Kidney capillary endothelial cell (primary cell): ENCODE measurements at regions not wholly inside any gene's neighbourhood (a gene's known extent, or its start where the extent isn't known, plus 50 kb on each side); places are given as distances from the start of the nearest gene placed in this dataset.

Experiments
- DNase-seq: peaks from one replicate; pipeline ENCODE4 v3.0.0-alpha.2; 2018; ENCODE audit warnings: low spot score

DNA sequence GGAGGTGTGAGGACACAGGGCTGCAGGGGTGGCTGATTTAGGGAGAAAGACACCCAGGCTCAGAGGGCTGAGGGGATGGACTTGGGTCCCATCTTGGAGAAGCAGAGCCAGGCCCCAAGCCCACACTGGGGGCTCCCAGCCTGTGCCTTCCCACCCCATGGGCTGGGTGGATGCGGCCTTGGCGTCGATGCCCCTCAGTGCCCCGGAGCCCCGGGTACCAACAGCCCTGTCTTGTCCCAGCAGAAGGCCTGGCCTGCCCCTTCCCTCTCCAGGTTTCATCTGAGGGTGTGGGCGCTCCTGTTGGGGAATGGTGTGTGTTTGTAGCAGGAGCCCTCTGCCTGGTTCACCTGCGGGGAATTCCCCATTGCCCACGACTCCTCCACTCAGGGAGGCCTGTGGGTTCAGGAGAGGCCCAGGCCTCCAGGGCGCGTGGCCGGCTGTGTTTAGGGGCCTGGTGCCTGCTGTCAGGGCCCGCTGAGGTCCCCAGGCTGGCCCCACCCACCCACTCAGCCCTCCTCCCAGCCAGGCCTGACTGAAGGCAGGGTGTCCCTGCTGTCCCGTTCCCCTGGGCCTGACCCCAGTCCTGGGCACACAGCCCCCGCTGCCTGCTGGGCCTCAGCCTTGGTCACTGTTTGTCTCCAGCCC, 51.1 kb upstream of the BEGAIN start:
- no peak for DNase-seq

DNA sequence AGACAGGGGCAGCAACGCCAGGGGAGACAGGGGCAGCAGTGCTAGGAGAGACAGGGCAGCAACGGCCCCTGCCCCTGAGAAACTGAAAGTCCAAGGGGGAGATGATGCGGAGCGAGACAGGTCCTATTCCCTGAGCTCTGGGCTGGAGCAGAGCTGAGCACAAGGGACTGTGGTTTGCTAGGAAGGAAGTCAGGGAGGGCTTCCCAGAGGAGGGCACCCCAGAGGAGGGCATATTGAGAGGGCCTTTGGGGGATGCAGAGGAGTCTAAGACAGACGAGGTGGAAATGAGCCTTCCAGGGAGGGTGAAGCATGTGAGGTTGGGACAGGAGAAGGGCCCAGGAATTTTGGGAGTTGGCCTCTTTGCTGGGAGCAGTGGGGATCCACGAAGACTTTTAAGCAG, 52.1 kb upstream of the BEGAIN start:
- DNase-seq, result no peak

DNA sequence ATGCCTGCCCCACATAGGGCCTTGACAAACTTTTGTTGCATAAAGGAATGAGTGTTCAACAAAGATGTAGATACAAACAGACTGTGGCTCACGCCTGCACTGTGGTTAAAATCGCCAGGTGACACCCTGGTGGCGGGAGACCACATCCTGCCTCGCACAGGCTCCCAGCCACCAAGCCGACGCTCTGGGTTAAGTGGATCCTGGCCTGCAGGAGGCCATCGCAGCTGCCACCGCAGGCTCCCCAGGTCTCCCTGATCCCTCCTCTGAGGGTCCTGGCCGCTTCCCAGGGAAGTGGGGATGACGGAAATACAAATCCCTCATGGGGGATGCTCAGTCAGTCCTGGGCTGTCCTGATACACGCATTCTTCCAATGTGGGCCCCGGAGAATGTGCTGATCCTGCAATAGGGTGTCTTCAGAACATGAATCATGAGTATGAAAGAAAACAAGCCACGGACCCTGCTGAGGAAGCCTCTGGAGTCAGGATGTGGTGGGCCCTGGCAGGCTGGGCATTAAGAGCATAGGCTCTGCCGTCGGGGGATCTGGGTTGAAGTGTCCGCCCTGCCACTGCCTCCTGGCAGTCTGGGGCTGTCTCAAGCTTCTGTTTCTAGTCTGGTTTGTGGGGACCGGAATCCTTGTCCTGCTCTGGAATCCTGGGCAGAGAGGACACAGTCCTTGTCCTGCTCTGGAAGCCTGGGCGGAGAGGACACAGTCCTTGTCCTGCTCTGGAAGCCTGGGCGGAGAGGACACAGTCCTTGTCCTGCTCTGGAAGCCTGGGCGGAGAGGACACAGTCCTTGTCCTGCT, 53.5 kb upstream of the BEGAIN start:
- no peak for DNase-seq

DNA sequence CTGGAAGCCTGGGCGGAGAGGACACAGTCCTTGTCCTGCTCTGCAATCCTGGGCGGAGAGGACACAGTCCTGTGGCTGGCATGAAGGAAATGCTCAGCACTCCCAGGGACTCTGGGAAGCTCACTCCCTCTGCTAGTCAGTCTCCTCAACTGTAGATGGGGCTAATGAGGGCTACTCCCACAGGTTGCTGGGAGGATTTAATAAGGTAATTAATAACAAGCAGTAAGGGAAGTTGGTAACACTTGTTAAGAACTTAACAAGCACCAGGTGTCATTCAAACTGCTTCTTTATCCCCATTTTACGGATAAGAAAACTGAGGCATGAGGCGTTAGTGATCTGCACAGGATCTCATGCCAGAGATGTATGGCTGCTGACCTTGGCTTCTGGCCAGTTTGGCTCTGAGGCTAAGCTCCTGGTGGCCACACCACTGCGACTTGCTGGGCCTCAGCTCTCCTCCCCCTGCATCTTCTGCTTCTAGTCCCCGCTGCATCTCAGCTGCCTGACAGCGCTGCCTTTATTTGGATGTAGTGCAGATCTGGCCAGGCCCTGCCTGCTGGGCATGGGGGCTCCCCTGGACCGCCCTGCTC, 54.1 kb upstream of the BEGAIN start:
- DNase-seq, result no peak

DNA sequence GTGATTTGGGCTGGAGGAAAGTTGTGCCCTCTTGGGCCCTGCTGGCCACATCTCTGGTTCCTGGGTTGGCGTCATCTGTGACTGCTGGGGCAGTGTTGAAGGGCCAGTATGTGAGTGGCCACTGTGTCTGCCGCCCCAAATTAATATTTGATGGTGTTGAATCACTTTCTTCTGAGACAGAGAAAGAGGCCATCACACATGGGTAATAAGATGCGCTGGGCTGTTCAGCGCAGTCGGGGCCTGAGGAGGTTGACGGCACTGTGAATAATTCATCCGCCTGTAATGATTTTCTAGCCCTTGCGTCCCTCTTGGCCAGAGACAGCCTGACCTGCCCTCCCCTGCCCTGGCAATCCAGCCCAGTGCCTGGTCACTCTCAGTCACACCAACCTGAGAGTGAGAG, 56.2 kb upstream of the BEGAIN start:
- no peak for DNase-seq

DNA sequence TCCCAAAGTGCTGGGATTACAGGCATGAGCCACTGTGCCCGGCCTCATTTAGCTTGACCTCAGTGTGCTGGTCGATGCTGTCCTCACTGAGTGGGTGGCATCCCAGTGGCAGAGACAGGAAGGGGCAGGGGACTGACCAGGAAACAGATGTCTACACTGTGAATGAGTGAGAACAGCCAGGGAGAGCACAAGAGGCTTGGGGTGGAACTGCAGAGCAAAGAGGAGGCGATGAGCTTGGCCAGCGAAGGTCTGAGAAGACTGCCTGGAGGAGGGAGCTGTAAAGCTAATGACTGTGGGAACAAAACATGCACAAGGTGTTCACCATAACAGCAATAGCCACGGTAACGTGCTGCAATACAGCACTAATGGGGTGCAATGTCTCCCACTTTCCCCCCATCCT, 57.2 kb upstream of the BEGAIN start:
- DNase-seq, result peak; percentile 50

DNA sequence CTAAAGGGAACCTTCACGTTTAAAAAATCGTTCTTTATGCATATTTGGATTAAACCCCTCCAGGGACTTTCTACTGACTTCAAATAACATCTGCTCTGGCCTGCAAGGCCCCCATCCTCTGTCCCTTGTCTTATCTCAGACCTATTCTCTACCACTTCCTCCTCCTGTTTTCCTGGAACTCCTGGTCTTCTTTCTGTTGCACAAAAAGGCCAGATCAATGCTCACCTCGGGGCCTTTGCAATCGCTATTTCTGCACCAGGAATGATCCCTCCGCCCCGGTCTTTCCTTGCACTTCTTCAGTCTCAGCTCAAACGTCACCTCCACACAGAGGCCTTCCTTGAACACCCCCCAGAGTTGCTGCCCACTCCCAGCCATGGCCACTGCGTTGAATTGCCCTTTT, 57.6 kb upstream of the BEGAIN start:
- DNase-seq, result no peak

DNA sequence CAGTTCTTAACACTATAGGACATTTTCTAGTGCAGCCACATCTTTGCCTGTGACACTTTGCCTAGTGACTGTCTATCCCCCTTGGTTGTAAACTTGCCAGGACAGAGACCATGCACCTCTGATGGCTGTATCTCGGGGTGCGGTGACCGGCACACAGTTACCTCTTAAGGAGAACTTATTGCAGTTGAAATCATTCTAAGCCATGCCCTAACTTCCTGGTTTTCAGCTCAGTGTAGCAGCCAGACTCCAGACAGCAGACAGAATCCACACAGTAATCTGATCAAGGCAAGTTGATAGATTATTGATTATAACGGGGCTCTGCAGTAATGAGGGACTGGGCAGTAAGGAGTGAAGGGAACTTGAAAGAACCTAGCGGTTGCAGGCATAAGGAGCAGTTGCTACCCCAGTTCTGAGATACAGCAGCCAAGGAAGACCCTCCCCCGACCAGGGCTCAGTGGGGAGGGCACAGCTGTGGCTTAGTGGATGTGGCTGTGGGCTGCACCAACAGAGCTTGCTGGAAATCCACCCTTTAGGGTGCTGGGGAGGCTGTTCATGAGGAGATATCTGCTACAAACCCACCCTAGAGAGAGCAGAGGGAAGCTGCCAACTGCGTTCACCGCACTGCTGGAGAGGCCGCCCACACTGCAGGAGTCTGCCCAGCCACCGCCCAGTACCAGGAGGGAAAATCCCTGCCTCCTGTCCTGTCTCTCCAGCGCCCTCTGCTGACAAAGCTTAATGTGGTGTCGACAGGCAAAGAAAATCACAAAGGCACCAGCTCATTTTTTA, 58.2 kb upstream of the BEGAIN start:
- peak; percentile 75 for DNase-seq

DNA sequence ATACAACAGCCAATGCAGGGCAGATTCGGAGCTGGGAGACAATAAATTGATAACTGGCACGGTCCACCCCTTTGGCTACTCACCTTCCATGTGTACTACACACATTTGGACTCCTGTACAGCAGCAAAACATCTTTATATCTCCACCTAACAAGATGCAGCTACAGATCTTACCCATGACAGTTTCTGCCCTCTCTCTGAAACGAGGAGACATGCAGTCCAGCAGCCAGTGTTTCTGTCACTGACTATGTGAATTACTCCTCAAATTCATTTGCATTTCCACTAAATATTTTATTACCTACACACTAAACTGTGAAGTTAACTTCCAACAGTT, 58.7 kb upstream of the BEGAIN start:
- DNase-seq, result no peak

DNA sequence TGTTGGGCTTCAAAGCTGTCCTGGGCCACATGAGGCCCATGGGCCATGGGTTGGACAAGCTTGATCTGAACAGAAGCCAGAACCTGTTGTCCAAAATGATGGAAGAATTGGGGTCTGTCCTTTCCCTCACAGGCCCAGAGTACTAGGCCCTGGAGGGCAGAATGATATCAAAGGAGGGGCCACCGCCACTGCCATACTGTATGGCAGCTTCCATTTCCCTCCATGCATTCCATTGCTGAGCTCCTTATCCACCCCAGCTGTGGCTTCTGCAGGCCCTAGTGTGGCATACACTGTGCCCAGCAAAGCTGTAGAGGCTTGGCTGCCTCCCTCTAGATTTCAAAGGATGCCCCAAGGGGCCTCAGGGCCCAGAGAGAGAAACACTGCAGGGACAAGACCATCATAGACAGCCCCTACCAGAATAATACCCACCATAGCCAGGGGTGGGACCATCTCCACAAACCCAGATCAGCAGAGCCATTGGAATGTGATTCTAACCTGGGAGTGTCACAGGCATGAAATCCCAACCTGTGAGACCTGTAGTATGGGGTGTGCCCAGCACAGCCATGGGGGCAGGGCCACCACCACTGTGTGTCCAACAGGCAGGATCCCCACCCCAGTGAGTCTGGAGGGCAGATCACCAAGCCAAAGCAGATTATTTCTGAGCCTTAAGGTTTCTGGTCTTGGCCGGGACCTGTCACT, 61.4 kb upstream of the BEGAIN start:
- no peak for DNase-seq

DNA sequence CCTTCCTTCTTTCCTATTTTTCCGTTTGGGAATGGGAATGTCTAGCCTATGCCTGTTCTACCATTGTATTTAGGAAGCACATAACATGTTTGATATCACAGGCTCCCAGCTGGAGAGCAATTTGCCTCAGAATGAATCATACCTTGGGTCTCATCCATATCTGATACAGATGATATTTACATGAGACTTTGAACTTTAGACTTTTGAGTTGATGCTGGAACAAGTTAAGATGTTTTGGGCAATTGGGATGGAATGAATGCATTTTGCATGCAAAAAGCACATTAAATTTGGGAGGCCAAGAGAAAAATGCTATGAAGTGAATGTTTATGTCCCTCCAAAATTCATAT, 61.9 kb upstream of the BEGAIN start:
- no peak for DNase-seq

DNA sequence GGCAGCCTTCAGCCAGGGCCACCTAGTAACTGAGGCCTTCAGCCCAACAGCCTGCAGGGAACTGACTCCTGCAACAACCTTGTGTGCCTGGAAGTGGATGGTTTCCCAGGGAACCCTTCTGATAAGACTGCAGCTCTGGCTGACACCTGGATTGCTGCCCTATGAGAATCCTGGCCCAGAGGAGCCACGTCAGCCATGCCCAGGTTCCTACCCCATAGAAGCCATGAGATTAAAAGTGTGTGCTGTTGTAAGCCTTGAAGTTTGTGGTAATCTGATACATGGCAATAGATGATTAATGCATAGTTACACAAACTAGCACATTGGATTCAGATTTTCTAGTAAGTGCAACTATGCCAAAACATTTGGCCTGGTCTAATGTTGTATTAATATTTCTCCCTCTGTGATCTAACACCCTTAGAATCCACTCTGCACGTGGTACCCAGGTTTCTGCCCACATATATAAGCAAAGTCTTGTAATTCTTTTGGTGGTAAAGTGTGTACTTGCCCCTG, 64.8 kb upstream of the BEGAIN start:
- DNase-seq, result no peak

DNA sequence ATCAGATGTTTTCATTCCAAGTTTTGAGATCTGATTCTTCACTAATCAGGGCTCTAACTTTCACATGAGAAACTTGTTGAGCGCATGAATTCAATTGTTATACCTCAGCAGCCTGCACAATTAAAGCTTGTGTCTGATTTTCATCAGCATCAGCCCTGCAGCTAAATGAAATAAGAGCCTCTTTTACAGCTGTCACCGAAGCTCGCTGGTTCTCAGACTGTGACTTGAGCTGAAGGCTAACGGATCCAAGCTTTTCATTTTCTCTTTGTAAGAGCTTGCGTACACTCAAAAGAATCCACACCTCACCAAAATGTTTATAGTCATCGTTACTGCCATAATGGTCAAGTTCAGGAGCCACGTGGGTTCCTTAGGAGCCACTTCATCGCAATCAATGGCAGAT, 65.5 kb upstream of the BEGAIN start:
- no peak for DNase-seq

DNA sequence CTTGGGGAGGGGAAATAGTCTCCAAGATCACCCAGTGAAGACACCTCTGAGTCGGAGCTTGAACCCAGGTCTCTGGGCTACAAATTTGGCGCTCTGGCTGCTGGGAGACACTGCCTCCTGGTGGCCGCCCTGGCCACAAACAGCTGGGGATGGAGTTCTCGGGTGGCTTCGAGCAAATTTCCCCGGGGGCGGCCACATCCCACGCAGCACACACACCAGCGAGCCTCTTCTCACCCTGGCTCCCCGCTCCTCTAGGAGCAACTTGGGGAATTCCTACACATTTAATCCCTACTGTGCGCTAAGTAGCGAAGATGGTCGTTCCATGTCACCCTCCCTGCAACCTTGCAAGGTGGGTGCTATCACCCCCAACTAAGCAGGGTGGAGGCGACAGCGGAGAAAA, 66.2 kb upstream of the BEGAIN start:
- no peak for DNase-seq

DNA sequence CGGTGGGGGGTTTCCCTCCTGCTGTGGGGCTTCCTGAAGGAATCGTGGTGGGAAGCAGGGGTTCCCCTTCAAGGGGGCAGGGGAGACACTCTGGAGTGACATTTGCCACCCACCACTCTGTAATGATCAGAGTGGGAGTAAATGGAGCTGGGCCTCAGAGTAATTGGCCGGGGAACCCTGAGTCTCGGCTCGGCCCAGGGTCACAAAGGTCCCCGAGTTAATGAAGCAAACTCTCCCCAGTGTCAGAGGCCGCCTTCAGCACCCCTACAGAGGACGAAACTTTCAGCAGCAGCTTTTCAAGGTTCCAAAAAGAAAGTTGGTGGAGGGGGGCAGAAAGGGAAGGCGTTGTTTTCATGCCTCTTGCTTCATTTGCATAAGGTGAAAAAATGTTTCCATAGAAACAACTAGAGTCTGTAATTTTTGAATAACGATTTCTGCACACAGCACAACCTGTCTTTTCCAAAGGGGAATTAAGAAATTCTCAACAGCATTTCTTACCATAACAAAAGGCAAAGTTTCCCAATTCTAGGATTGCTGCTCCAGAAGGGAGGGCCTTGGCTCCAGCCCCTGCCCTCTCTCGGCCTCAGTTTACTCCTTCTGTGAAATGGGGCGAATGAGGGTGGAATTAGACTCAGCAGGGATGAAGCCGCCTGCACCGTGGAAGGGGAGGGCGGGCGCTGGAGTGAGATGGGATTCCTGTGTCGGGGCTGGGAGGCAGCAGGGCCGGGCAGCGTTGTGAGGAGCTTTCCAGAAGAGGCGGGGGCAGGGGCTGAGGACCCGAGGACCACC, 67.0 kb upstream of the BEGAIN start:
- DNase-seq, result no peak

DNA sequence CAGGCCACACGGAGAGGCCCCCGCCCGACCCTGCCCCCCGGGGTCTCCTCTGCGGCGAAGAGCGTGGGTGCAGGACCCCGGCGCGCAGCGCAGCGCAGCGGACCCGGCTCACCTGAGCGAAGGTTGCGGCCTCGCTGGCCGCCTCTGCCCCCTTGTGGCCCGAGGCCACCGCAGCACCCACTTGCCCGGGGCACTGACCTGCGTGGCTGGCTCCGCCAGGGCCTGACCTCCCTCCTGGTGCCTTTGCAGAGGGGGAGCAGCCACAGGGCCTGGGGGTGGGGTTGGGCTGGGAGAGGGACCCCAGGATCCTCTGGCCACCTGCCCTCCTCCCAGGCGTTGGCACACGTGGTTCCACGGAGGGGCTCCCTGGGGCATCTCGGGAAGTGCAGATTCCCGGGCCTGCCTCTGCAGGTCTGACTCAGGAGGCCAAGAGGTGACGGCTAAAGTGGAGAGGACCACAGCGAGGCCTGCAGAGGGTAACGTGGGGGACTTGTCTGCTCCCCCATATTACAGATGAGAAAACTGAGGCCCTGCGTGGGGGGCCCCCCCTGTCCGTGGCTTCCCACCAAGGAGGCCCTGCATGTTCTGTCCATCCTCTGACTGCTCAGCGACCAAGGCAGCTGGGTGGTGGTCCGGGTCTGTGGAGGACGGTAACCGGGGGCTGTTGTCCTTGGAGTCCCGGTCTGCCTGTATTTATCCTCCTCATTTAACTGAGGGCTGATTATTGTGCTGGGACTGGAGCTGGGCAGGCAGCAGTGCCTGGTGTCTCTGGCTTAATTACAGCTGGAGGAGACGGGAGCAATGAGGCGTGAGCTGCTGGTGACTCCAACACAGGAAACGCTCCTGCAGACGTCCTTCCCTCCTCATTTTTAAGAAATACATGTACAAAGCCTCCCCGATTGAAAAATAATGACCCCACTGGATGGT, 67.9 kb upstream of the BEGAIN start:
- no peak for DNase-seq

DNA sequence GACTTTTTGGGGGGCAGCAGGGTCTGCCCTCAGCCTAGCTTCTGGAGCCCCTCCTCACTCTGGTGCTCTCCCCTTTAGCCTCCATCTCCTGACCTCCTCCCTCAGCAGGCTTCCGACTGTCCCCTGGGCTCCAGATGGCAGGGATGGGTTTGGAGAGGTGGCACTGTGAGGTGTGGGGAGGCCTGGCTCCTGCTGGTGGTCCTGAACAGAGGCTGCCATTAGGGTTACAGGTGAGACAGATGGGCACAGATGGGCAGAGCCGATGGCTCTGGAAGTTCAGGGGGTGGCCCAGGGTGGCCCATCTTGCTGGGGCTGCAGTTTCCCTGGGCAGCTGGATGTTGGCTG, 68.5 kb upstream of the BEGAIN start:
- DNase-seq, result no peak

DNA sequence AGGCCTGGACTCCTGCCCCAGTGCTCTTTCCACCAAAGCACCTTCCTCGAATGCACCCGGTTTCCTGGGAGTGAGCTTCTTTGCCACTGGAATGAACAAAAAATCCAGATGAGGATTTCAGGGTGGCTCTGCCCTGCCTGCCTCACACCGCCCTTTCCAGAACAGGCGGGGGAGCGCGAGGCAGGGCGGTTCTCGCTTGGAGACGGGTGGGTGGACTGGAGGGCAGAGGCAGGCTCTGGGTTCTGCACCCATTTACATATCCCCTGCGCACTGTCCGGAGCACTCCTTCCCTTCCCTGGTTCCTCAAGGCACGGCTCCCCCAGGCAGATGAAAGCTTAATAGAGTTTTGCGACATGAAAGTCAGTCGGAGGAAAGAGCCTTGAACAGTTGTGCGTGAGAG, 69.7 kb upstream of the DLK1 start:
- DNase-seq, result no peak

DNA sequence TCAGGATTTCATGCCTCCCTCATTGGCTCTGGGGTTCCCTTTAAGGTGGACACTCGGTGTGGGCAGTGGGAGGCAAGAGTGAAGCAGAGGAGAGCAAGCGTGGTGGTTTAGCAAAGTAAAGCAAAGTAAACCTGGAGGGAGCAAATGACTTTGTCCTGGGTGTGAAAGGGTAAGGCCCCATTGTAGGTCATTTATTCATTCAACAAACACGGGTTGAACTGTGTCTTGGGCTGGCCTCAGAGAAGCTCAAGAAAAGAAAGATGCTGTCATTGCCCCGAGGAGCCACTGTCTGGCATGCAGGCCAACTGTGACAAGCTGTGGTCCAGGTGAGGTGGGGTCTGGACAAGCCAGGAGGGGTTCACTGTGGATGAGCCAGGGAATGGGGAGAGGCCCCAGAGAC, 68.9 kb upstream of the DLK1 start:
- no peak for DNase-seq

DNA sequence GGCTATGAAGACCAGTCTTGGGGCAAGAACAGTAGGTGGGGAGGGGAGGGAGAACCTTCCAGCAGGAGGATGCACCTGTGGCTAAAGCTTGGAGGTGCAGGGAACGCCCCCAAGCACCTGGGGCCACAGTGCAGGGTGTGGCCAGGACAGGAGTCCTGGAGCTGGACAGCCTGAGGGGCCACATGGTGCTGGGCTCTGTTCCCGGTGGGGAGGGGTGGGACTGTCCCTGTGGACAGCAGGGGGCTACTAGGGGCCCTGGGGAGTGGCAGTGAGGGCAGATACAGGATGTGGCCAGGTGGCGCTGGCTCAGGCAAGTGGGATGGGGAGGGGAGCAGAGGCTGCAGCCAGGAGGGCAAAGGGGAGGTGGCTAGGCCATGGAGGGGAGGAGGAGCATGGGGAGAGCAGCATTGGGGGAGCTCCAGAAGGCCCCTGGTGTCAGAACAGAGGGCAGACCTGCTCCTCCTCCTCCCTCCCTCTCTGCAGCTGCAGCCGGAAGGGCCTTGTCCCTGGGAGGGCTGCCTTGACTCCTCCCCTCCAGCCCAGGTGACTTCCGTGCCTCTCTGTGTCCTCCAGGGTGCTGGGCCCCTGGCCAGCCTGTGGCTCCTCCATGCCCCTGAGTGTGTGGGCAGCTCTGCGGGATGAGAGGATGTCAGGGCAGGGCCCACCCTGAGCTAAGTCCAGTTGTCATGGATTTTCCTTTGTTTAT, 68.4 kb upstream of the DLK1 start:
- DNase-seq, result no peak
